Lower leg skin (tissue), 3 donors: ENCODE measurements at regions not wholly inside any gene's neighbourhood (a gene's known extent, or its start where the extent isn't known, plus 50 kb on each side); places are given as distances from the start of the nearest gene placed in this dataset.

ENCODE experiments used
- POLR2A ChIP-seq, 2 donors: fragments of 450-650 bp; IDR thresholded peaks; one replicate each; pipeline ENCODE4 v1.6.1; 2016 to 2017; ENCODE audit warnings: antibody characterized with exemption in 2 of 2, mild to moderate bottlenecking in 1 of 2, moderate library complexity in 1 of 2
- TF ChIP-seq, protein P1 (sequence below), 3 donors: fragments of 450-650 bp; IDR thresholded peaks; one replicate each; pipeline ENCODE4 v1.5.1; 2016; ENCODE audit warnings: antibody characterized with exemption in 3 of 3, mild to moderate bottlenecking in 3 of 3, moderate library complexity in 2 of 3

DNA sequence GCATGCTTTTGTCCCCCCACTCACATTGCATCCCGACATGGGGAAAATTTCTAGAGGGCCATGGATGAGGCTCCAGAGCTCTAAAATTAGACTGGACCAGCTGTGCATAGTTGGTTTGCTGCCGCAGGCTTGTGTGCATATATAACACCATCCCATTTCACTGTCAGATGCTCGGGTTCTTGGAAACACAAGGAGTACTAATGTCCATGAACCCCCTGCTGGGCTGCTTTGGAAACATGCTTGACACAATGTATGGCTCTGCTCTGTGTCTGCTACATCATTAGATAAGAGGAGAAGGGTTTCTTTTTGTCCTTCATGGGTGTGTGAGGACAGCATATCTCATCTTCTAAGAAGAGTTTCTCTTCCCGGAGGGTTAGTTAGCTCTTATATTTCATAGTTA lies 292.1 kb upstream of the RORB start:
- TF ChIP-seq, protein P1, sequence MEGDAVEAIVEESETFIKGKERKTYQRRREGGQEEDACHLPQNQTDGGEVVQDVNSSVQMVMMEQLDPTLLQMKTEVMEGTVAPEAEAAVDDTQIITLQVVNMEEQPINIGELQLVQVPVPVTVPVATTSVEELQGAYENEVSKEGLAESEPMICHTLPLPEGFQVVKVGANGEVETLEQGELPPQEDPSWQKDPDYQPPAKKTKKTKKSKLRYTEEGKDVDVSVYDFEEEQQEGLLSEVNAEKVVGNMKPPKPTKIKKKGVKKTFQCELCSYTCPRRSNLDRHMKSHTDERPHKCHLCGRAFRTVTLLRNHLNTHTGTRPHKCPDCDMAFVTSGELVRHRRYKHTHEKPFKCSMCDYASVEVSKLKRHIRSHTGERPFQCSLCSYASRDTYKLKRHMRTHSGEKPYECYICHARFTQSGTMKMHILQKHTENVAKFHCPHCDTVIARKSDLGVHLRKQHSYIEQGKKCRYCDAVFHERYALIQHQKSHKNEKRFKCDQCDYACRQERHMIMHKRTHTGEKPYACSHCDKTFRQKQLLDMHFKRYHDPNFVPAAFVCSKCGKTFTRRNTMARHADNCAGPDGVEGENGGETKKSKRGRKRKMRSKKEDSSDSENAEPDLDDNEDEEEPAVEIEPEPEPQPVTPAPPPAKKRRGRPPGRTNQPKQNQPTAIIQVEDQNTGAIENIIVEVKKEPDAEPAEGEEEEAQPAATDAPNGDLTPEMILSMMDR (IDR thresholded peaks at IDR 0.05), result no peak
- no peak for TF ChIP-seq POLR2A (IDR thresholded peaks at IDR 0.05)
